Trophoblast cell (in vitro differentiated cells and primary cell): ENCODE measurements at regions not wholly inside any gene's neighbourhood (a gene's known extent, or its start where the extent isn't known, plus 50 kb on each side); places are given as distances from the start of the nearest gene placed in this dataset.

Source experiments
- DNase-seq, 2 donors: peaks; one replicate each; pipeline ENCODE4 v3.0.0-alpha.2; 2016
- H2AFZ ChIP-seq: 2 replicates; pipeline ENCODE4 v1.6.1; 2013; ENCODE audit warnings: low read length, moderate library complexity, mild to moderate bottlenecking; ENCODE audit not compliant: insufficient read depth, poor library complexity
- H2AK5ac ChIP-seq: 2 replicates; pipeline ENCODE4 v1.6.1; 2013; ENCODE audit warnings: mild to moderate bottlenecking, low read length
- H2BK120ac ChIP-seq: 2 replicates; pipeline ENCODE4 v1.6.1; 2013; ENCODE audit warnings: low read length, mild to moderate bottlenecking, moderate library complexity; ENCODE audit not compliant: insufficient read depth, poor library complexity
- H2BK12ac ChIP-seq: 2 replicates; pipeline ENCODE4 v1.6.1; 2013; ENCODE audit warnings: mild to moderate bottlenecking, low read length, moderate library complexity
- H2BK5ac ChIP-seq: 2 replicates; pipeline ENCODE4 v1.6.1; 2013; ENCODE audit warnings: low read length, low read depth, moderate library complexity, mild to moderate bottlenecking; ENCODE audit not compliant: poor library complexity
- H3K14ac ChIP-seq: 2 replicates; pipeline ENCODE4 v1.6.1; 2013; ENCODE audit warnings: mild to moderate bottlenecking, low read length
- H3K18ac ChIP-seq: 2 replicates; pipeline ENCODE4 v1.6.1; 2013; ENCODE audit warnings: mild to moderate bottlenecking, low read length
- H3K23ac ChIP-seq: 2 replicates; pipeline ENCODE4 v1.6.1; 2013; ENCODE audit warnings: low read length
- H3K27ac ChIP-seq: 2 replicates; pipeline ENCODE4 v1.5.1; 2013; ENCODE audit warnings: low read depth, mild to moderate bottlenecking, inconsistent platforms, low read length, moderate library complexity
- H3K27me3 ChIP-seq: 2 replicates; pipeline ENCODE4 v1.6.1; 2013; ENCODE audit warnings: inconsistent platforms, mild to moderate bottlenecking, low read length, moderate library complexity; ENCODE audit not compliant: insufficient read depth
- H3K36me3 ChIP-seq, 2 experiments: 1 replicate in 1 of 2; 2 replicates in 1 of 2; pipeline ENCODE4 v1.6.1; 2013; ENCODE audit warnings: low read length in 2 of 2, mild to moderate bottlenecking in 2 of 2, moderate library complexity in 1 of 2; ENCODE audit not compliant: insufficient read depth in 2 of 2, control insufficient read depth in 1 of 2
- H3K4ac ChIP-seq: 2 replicates; pipeline ENCODE4 v1.6.1; 2013; ENCODE audit warnings: low read depth, mild to moderate bottlenecking, low read length, moderate library complexity
- H3K4me1 ChIP-seq, 2 experiments: 1 replicate in 1 of 2; 2 replicates in 1 of 2; pipeline ENCODE4 v1.6.1; 2013; ENCODE audit warnings: low read length in 2 of 2, mild to moderate bottlenecking in 2 of 2, moderate library complexity in 1 of 2; ENCODE audit not compliant: insufficient read depth in 2 of 2, control insufficient read depth in 1 of 2
- H3K4me2 ChIP-seq: 2 replicates; pipeline ENCODE4 v1.6.1; 2013; ENCODE audit warnings: inconsistent platforms, mild to moderate bottlenecking, low read length, moderate library complexity
- H3K4me3 ChIP-seq: 2 replicates; pipeline ENCODE4 v1.5.1; 2013; ENCODE audit warnings: mild to moderate bottlenecking, low read depth, low read length, inconsistent platforms
- H3K79me1 ChIP-seq: one replicate; pipeline ENCODE4 v1.6.1; 2013; ENCODE audit warnings: low read length
- H3K79me2 ChIP-seq: 2 replicates; pipeline ENCODE4 v1.6.1; 2013; ENCODE audit warnings: low read length, mild to moderate bottlenecking; ENCODE audit not compliant: control insufficient read depth, insufficient read depth, poor library complexity
- H3K9ac ChIP-seq: 2 replicates; pipeline ENCODE4 v1.6.1; 2013; ENCODE audit warnings: mild to moderate bottlenecking, low read length
- H3K9me3 ChIP-seq: 2 replicates; pipeline ENCODE4 v1.6.1; 2013; ENCODE audit warnings: low read depth, mild to moderate bottlenecking, control low read depth, inconsistent platforms, low read length; ENCODE audit not compliant: insufficient read depth
- H4K12ac ChIP-seq: 2 replicates; pipeline ENCODE4 v1.6.1; 2013; ENCODE audit warnings: low read depth, mild to moderate bottlenecking, low read length, moderate library complexity
- H4K8ac ChIP-seq: 2 replicates; pipeline ENCODE4 v1.6.1; 2013; ENCODE audit warnings: low read depth, mild to moderate bottlenecking, low read length, moderate library complexity
- H4K91ac ChIP-seq: one replicate; pipeline ENCODE4 v1.6.1; 2013; ENCODE audit warnings: low read depth, mild to moderate bottlenecking, low read length, moderate library complexity
- WGBS: extraction: QIAGEN DNeasy Blood & Tissue Kit; methylation state at CpG from one replicate; pipeline ENCODE4 v1.1.7; 2013; ENCODE audit warnings: missing lambda C conversion rate; ENCODE audit not compliant: insufficient read length, insufficient coverage; ENCODE audit errors: extremely low coverage; 5-methylcytosine and 5-hydroxymethylcytosine counted together

GRCh38 chr7:110010359-110010758, 1080.6 kb upstream of the LRRN3 start:
- H3K27ac ChIP-seq: no peak overlapping the region
- H3K4ac ChIP-seq: no peak overlapping the region
- no peak overlapping the region for H3K23ac ChIP-seq
- H3K79me1 ChIP-seq: no peaks in the 10 kb centered on the region
- no peaks in the 10 kb centered on the region for H3K36me3 ChIP-seq
- no peaks in the 10 kb centered on the region for H3K4me1 ChIP-seq
- H4K12ac ChIP-seq: no peak overlapping the region
- no peak overlapping the region for H3K4me2 ChIP-seq
- H3K4me3 ChIP-seq: no peak overlapping the region
- no CpG with 5 or more reads among the region's 3 CpGs for WGBS
- no peak overlapping the region for H4K91ac ChIP-seq
- H3K18ac ChIP-seq: no peak overlapping the region
- no peaks in the 10 kb centered on the region for H3K9me3 ChIP-seq
- H3K9ac ChIP-seq: no peak overlapping the region
- H3K14ac ChIP-seq: no peak overlapping the region
- H2AFZ ChIP-seq: no peak overlapping the region
- DNase-seq: no peak
- no peak overlapping the region for H2BK5ac ChIP-seq
- no peak overlapping the region for H2BK12ac ChIP-seq
- H4K8ac ChIP-seq: no peak overlapping the region
- H3K79me2 ChIP-seq: no peaks in the 10 kb centered on the region
- no peaks in the 10 kb centered on the region for H3K27me3 ChIP-seq
- no peak overlapping the region for H2AK5ac ChIP-seq
- no peak overlapping the region for H2BK120ac ChIP-seq

GRCh38 chr7:110017405-110017804, 1073.5 kb upstream of the LRRN3 start:
- Histone ChIP-seq H3K4me3 (no peak overlapping the region), H2AFZ (no peak overlapping the region), H2BK5ac (no peak overlapping the region), H3K9ac (no peak overlapping the region), H2AK5ac (no peak overlapping the region), H4K12ac (no peak overlapping the region), H3K27ac (no peak overlapping the region), H2BK12ac (no peak overlapping the region), H3K4me2 (no peak overlapping the region), H3K18ac (no peak overlapping the region), H4K8ac (no peak overlapping the region), H4K91ac (no peak overlapping the region), H3K27me3 (no peaks in the 10 kb centered on the region), H3K9me3 (no peaks in the 10 kb centered on the region), H3K4me1 (no peaks in the 10 kb centered on the region), H3K79me1 (no peaks in the 10 kb centered on the region), H3K14ac (no peak overlapping the region), H2BK120ac (no peak overlapping the region), H3K36me3 (no peaks in the 10 kb centered on the region), H3K4ac (no peak overlapping the region), H3K79me2 (no peaks in the 10 kb centered on the region), H3K23ac (no peak overlapping the region)
- WGBS: no CpG with 5 or more reads among the region's 1 CpG
- peak; percentile 11 to 64 for DNase-seq

GRCh38 chr7:110027385-110027784, 1063.5 kb upstream of the LRRN3 start:
- H4K91ac ChIP-seq: no peak overlapping the region
- H3K79me2 ChIP-seq: no peaks in the 10 kb centered on the region
- no peak overlapping the region for H2BK5ac ChIP-seq
- peak in 1 of 2 donors; percentile 10 for DNase-seq
- no peak overlapping the region for H2BK120ac ChIP-seq
- no peak overlapping the region for H3K14ac ChIP-seq
- H2AFZ ChIP-seq: no peak overlapping the region
- no peak overlapping the region for H3K4ac ChIP-seq
- no peak overlapping the region for H4K8ac ChIP-seq
- no peak overlapping the region for H2BK12ac ChIP-seq
- H2AK5ac ChIP-seq: no peak overlapping the region
- no peak overlapping the region for H4K12ac ChIP-seq
- WGBS: no CpG with 5 or more reads among the region's 3 CpGs
- no peaks in the 10 kb centered on the region for H3K4me1 ChIP-seq
- no peaks in the 10 kb centered on the region for H3K36me3 ChIP-seq
- H3K27ac ChIP-seq: no peak overlapping the region
- H3K9ac ChIP-seq: no peak overlapping the region
- H3K4me3 ChIP-seq: no peak overlapping the region
- no peak overlapping the region for H3K4me2 ChIP-seq
- H3K27me3 ChIP-seq: no peaks in the 10 kb centered on the region
- no peak overlapping the region for H3K23ac ChIP-seq
- H3K79me1 ChIP-seq: no peaks in the 10 kb centered on the region
- H3K18ac ChIP-seq: no peak overlapping the region
- H3K9me3 ChIP-seq: no peaks in the 10 kb centered on the region

GRCh38 chr7:110043519-110043918, 1047.4 kb upstream of the LRRN3 start:
- Histone ChIP-seq H3K4me2 (no peak overlapping the region), H3K4me1 (no peaks in the 10 kb centered on the region), H2BK120ac (no peak overlapping the region), H3K79me2 (no peaks in the 10 kb centered on the region), H3K4ac (no peak overlapping the region), H2AFZ (no peak overlapping the region), H3K23ac (no peak overlapping the region), H2AK5ac (no peak overlapping the region), H2BK5ac (no peak overlapping the region), H3K27ac (no peak overlapping the region), H3K18ac (no peak overlapping the region), H3K14ac (no peak overlapping the region), H3K4me3 (no peak overlapping the region), H3K9me3 (no peaks in the 10 kb centered on the region), H4K91ac (no peak overlapping the region), H4K8ac (no peak overlapping the region), H2BK12ac (no peak overlapping the region), H4K12ac (no peak overlapping the region), H3K27me3 (no peaks in the 10 kb centered on the region), H3K79me1 (no peaks in the 10 kb centered on the region), H3K9ac (no peak overlapping the region), H3K36me3 (no peaks in the 10 kb centered on the region)
- DNase-seq: no peak
- no CpG with 5 or more reads among the region's 1 CpG for WGBS
